ENCODE measurements at regions not wholly inside any gene's neighbourhood (a gene's known extent, or its start where the extent isn't known, plus 50 kb on each side); places are given as distances from the start of the nearest gene placed in this dataset.
"Not testable (repeated sequence)": the region's sequence is repeated elsewhere in the genome, so short reads cannot be mapped to it uniquely, and the experiment has no call there.

DNA sequence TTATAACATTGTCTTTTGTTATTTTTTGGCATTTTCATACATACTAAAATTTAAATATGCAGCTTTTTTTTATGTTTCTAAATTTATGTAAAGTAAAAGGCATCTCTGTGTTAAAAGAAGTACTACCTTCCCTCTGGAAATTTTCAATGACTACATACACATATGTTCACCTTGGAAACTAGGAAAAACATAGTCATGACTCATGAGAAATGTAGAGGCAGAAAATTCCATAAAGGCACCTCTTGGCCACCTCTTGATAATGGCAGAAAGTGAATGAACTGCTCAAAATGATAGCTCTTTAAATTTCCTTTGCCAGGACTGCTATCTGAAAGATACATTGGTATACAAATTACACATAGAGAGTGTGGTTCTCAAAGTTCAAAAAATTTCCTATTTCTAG lies 889.1 kb upstream of the ZEB2 start:
- Histone ChIP-seq H3K27me3 (ENCODE audit: control insufficient read depth in 5 of 5, insufficient read depth in 4 of 5, low read length in 5 of 5) (no peaks in the 10 kb centered on the region), H3K4me1 (ENCODE audit: control insufficient read depth in 5 of 5, insufficient read depth in 5 of 5, low read length in 5 of 5) (peaks cover 0 to 4% (median 0%) of the 10 kb centered on the region in 5 donors), H3K36me3 (ENCODE audit: control insufficient read depth in 5 of 5, insufficient read depth in 5 of 5, low read length in 5 of 5) (no peaks in the 10 kb centered on the region), H3K27ac (ENCODE audit: low read depth, low read length) (no peak overlapping the region), H3K9ac (ENCODE audit: low read length in 5 of 5) (no peak overlapping the region), H3K4me3 (ENCODE audit: low read depth in 1 of 5, low read length in 5 of 5) (no peak overlapping the region), H3K9me3 (ENCODE audit: control insufficient read depth in 5 of 5, low read length in 5 of 5) (no peaks in the 10 kb centered on the region)

DNA sequence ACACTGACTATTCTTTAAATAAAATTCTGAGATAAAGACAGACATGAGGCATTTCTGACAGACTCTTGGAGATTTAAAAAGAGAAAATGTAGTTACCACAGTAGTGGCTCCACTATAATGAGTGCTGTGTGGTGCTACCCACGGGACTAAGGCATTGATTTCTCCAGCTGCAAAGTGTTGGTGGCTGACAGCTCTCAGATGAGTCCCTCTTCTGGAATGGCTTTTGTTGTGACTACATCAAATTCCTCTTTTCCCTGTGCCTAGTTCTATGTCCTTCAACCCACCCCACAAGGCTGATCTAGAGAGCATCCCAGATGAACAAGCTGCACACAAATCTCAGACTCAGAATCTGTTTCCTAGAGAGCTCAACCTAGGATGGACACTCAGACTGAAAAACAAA lies 884.8 kb upstream of the ZEB2 start:
- Histone ChIP-seq H3K36me3 (ENCODE audit: control insufficient read depth in 5 of 5, insufficient read depth in 5 of 5, low read length in 5 of 5) (no peaks in the 10 kb centered on the region), H3K9me3 (ENCODE audit: control insufficient read depth in 5 of 5, low read length in 5 of 5) (no peaks in the 10 kb centered on the region), H3K4me3 (ENCODE audit: low read depth in 1 of 5, low read length in 5 of 5) (no peak overlapping the region), H3K9ac (ENCODE audit: low read length in 5 of 5) (no peak overlapping the region), H3K27me3 (ENCODE audit: control insufficient read depth in 5 of 5, insufficient read depth in 4 of 5, low read length in 5 of 5) (no peaks in the 10 kb centered on the region), H3K4me1 (ENCODE audit: control insufficient read depth in 5 of 5, insufficient read depth in 5 of 5, low read length in 5 of 5) (no peaks in the 10 kb centered on the region), H3K27ac (ENCODE audit: low read depth, low read length) (no peak overlapping the region)

DNA sequence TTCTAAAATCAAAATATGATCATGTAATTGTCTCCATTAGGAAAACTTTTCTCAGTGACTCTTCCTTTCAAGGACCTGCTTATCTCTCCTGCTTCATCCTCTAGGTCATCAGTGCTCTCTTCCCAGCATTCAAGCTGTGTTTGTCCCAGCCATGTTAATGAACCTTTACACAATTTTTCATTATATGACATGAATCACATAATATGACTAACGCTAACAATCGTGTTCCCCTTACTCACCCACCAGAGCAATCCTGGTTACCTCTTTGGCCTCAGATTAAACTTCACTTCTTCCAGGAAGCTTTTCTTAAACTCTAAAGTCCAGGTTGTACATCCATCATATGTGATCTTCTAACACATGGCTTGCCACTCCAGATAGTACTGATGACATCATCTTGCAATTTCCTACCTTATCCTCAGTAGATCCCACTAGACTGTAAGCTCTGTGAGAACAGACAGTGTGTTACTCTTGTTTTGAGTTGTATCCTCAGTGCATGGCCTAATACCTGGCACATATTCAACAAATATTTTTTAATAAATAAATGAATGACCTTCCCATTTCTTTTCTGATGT lies 882.9 kb upstream of the ZEB2 start:
- Histone ChIP-seq H3K27me3 (ENCODE audit: control insufficient read depth in 5 of 5, insufficient read depth in 4 of 5, low read length in 5 of 5) (no peaks in the 10 kb centered on the region), H3K27ac (ENCODE audit: low read depth, low read length) (no peak overlapping the region), H3K4me1 (ENCODE audit: control insufficient read depth in 5 of 5, insufficient read depth in 5 of 5, low read length in 5 of 5) (no peaks in the 10 kb centered on the region), H3K9me3 (ENCODE audit: control insufficient read depth in 5 of 5, low read length in 5 of 5) (no peaks in the 10 kb centered on the region), H3K36me3 (ENCODE audit: control insufficient read depth in 5 of 5, insufficient read depth in 5 of 5, low read length in 5 of 5) (no peaks in the 10 kb centered on the region), H3K4me3 (ENCODE audit: low read depth in 1 of 5, low read length in 5 of 5) (no peak overlapping the region), H3K9ac (ENCODE audit: low read length in 5 of 5) (no peak overlapping the region)

DNA sequence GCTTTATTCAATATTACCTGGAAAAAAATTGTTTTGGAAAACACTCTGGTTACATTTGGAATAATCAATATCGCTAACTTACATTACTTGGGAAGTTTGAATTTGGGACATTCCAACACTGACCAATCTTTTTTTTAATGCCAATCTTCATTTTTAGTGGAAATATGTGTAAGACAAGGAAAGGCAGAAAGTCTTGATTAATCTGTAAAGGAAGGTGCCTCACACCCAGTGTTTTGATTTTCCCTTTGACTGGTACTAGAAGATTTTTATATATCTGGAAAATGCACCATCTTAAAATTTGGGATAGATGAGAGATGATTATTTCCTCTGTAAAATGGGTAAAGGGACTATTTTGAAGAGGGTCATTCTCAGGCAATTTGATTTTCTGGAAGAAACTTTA lies 879.2 kb upstream of the ZEB2 start:
- Histone ChIP-seq H3K9ac (ENCODE audit: low read length in 5 of 5) (no peak overlapping the region), H3K27me3 (ENCODE audit: control insufficient read depth in 5 of 5, insufficient read depth in 4 of 5, low read length in 5 of 5) (no peaks in the 10 kb centered on the region), H3K9me3 (ENCODE audit: control insufficient read depth in 5 of 5, low read length in 5 of 5) (no peaks in the 10 kb centered on the region), H3K4me1 (ENCODE audit: control insufficient read depth in 5 of 5, insufficient read depth in 5 of 5, low read length in 5 of 5) (no peaks in the 10 kb centered on the region), H3K27ac (ENCODE audit: low read depth, low read length) (no peak overlapping the region), H3K36me3 (ENCODE audit: control insufficient read depth in 5 of 5, insufficient read depth in 5 of 5, low read length in 5 of 5) (no peaks in the 10 kb centered on the region), H3K4me3 (ENCODE audit: low read depth in 1 of 5, low read length in 5 of 5) (no peak overlapping the region)

DNA sequence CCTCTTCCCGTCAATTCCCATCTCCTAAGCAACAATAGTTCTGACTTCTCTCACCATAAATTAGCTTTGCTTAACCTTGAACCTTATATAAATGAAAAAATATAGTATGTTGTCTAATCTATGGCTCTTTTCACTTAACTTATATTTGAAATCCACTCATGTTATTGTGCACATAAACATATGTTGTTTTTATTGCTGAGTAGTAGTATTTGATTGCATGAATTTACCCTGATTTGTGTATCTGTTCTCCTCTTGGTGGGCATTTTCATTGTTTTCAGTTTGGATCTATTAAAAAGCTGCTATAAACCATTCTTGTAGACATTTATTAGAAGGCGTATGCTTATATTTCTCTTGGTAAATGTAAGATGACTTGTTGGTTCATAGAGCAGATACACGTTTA lies 874.3 kb upstream of the ZEB2 start:
- no peaks in the 10 kb centered on the region for H3K27me3 ChIP-seq (ENCODE audit: control insufficient read depth in 5 of 5, insufficient read depth in 4 of 5, low read length in 5 of 5)
- no peaks in the 10 kb centered on the region for H3K4me1 ChIP-seq (ENCODE audit: control insufficient read depth in 5 of 5, insufficient read depth in 5 of 5, low read length in 5 of 5)
- H3K27ac ChIP-seq (ENCODE audit: low read depth, low read length): no peak overlapping the region
- no peaks in the 10 kb centered on the region for H3K9me3 ChIP-seq (ENCODE audit: control insufficient read depth in 5 of 5, low read length in 5 of 5)
- no peaks in the 10 kb centered on the region for H3K36me3 ChIP-seq (ENCODE audit: control insufficient read depth in 5 of 5, insufficient read depth in 5 of 5, low read length in 5 of 5)
- no peak overlapping the region for H3K4me3 ChIP-seq (ENCODE audit: low read depth in 1 of 5, low read length in 5 of 5)
- H3K9ac ChIP-seq (ENCODE audit: low read length in 5 of 5): no peak overlapping the region

DNA sequence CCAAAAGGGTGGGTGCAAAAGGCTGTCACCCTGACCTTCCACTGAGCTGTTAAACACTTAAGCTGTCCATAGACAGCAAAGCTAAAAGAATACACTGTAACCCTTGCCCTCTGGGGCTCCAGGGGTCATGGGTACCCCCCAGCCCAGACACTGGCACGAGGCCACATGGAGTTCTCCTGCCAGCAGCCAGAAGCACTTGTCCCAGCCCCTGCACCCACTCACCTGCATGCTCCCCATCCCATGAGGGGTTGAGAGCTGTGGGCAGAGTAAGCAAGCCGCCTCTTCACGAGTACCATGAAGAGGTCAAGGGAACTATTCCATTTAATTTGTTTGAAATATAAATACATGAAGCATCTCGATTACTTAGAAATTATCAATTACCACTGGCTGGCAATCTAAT lies 867.1 kb upstream of the ZEB2 start:
- Histone ChIP-seq H3K27ac (ENCODE audit: low read depth, low read length) (no peak overlapping the region), H3K9ac (ENCODE audit: low read length in 5 of 5) (no peak overlapping the region), H3K27me3 (ENCODE audit: control insufficient read depth in 5 of 5, insufficient read depth in 4 of 5, low read length in 5 of 5) (no peaks in the 10 kb centered on the region), H3K9me3 (ENCODE audit: control insufficient read depth in 5 of 5, low read length in 5 of 5) (no peaks in the 10 kb centered on the region), H3K4me3 (ENCODE audit: low read depth in 1 of 5, low read length in 5 of 5) (no peak overlapping the region), H3K4me1 (ENCODE audit: control insufficient read depth in 5 of 5, insufficient read depth in 5 of 5, low read length in 5 of 5) (no peaks in the 10 kb centered on the region), H3K36me3 (ENCODE audit: control insufficient read depth in 5 of 5, insufficient read depth in 5 of 5, low read length in 5 of 5) (no peaks in the 10 kb centered on the region)

DNA sequence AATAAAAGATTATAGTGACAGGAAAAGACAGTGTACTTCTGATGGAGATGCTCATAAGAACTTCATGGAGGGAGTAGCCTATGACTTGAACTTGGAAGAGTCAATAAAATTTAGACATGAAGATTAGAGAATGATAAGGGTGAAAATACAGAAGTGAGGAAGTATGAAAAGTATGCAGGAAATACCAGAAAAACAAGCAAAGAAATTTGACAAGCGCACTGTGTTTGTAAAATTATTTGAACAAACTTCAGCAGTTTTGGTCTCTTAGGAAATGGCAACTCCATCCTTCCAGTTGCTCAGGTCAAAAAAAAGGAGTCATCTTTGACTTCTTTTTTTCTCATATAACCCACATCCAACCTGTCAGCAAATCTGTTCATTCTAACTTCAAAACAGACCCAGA lies 864.0 kb upstream of the ZEB2 start:
- no peak overlapping the region for H3K9ac ChIP-seq (ENCODE audit: low read length in 5 of 5)
- no peaks in the 10 kb centered on the region for H3K36me3 ChIP-seq (ENCODE audit: control insufficient read depth in 5 of 5, insufficient read depth in 5 of 5, low read length in 5 of 5)
- H3K27me3 ChIP-seq (ENCODE audit: control insufficient read depth in 5 of 5, insufficient read depth in 4 of 5, low read length in 5 of 5): no peaks in the 10 kb centered on the region
- no peak overlapping the region for H3K4me3 ChIP-seq (ENCODE audit: low read depth in 1 of 5, low read length in 5 of 5)
- no peaks in the 10 kb centered on the region for H3K4me1 ChIP-seq (ENCODE audit: control insufficient read depth in 5 of 5, insufficient read depth in 5 of 5, low read length in 5 of 5)
- no peak overlapping the region for H3K27ac ChIP-seq (ENCODE audit: low read depth, low read length)
- no peaks in the 10 kb centered on the region for H3K9me3 ChIP-seq (ENCODE audit: control insufficient read depth in 5 of 5, low read length in 5 of 5)

DNA sequence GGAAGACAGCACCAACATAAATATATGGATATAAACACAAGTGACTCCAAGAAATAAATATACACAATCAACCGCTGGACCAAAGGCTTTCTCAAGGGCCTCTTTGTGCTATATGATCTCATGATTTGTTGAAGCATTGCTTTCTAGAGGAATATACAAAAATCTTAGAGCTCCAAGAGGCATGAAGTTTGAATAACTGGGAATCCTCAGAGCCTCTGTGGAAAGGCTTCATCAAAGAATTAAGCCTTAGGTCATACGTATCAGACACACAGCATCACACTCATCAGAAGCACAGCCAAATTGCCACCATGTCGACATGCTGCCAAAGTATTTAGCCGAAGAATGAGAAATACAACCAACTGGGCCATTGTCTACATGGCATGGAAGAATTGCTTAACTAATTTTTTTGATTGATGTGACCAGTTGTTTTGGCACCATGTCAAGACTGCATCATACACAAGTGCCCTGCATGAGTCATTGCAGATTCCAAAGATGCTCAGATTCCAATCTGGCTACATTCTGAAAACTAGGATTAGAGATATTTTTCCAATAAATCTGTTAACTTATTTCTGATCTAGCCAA lies 860.6 kb upstream of the ZEB2 start:
- no peak overlapping the region for H3K4me3 ChIP-seq (ENCODE audit: low read depth in 1 of 5, low read length in 5 of 5)
- H3K9me3 ChIP-seq (ENCODE audit: control insufficient read depth in 5 of 5, low read length in 5 of 5): no peaks in the 10 kb centered on the region
- H3K27me3 ChIP-seq (ENCODE audit: control insufficient read depth in 5 of 5, insufficient read depth in 4 of 5, low read length in 5 of 5): no peaks in the 10 kb centered on the region
- H3K9ac ChIP-seq (ENCODE audit: low read length in 5 of 5): no peak overlapping the region
- no peaks in the 10 kb centered on the region for H3K36me3 ChIP-seq (ENCODE audit: control insufficient read depth in 5 of 5, insufficient read depth in 5 of 5, low read length in 5 of 5)
- H3K27ac ChIP-seq (ENCODE audit: low read depth, low read length): no peak overlapping the region
- H3K4me1 ChIP-seq (ENCODE audit: control insufficient read depth in 5 of 5, insufficient read depth in 5 of 5, low read length in 5 of 5): no peaks in the 10 kb centered on the region

DNA sequence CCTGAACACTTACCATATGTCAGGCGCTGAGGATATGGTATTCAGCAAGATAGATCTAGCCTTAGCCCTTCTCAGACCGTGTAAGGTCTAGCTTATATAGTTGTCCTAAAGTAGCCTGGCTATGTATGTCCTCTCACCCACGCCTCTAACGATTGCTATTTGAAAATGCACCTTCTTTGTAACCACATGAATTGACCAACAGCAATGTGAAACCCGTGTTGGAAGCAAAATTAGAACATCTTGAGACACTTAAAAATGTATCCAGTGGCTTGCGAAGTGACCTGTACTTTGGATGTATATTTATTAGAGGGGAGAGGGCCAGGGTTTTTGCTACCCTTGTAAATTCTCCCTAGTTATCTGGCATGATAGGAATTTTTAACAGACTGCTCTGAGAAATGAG lies 860.0 kb upstream of the ZEB2 start:
- Histone ChIP-seq H3K4me1 (ENCODE audit: control insufficient read depth in 5 of 5, insufficient read depth in 5 of 5, low read length in 5 of 5) (no peaks in the 10 kb centered on the region), H3K27me3 (ENCODE audit: control insufficient read depth in 5 of 5, insufficient read depth in 4 of 5, low read length in 5 of 5) (no peaks in the 10 kb centered on the region), H3K4me3 (ENCODE audit: low read depth in 1 of 5, low read length in 5 of 5) (no peak overlapping the region), H3K27ac (ENCODE audit: low read depth, low read length) (no peak overlapping the region), H3K9me3 (ENCODE audit: control insufficient read depth in 5 of 5, low read length in 5 of 5) (no peaks in the 10 kb centered on the region), H3K36me3 (ENCODE audit: control insufficient read depth in 5 of 5, insufficient read depth in 5 of 5, low read length in 5 of 5) (no peaks in the 10 kb centered on the region), H3K9ac (ENCODE audit: low read length in 5 of 5) (no peak overlapping the region)

DNA sequence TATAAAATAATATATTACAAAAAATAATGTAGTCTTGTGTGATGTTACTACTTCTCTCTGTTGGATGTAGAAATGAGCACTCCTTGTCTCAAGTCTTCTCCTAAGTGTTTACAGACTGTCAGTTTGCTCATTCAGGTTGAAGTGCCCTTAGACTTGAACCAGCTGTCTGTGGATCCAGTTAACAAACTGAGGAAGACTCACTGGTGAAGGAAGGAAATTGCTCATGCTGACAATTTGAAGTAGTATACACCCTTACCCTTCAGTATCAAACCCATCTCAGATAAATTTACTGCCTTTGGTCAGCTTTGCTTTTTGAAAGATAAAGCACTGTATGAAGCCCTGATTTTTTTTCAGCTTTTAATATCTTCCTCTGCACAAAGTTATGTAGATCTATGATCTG lies 854.2 kb upstream of the ZEB2 start:
- no peaks in the 10 kb centered on the region for H3K27me3 ChIP-seq (ENCODE audit: control insufficient read depth in 5 of 5, insufficient read depth in 4 of 5, low read length in 5 of 5)
- H3K9ac ChIP-seq (ENCODE audit: low read length in 5 of 5): no peak overlapping the region
- H3K36me3 ChIP-seq (ENCODE audit: control insufficient read depth in 5 of 5, insufficient read depth in 5 of 5, low read length in 5 of 5): no peaks in the 10 kb centered on the region
- H3K4me3 ChIP-seq (ENCODE audit: low read depth in 1 of 5, low read length in 5 of 5): no peak overlapping the region
- no peaks in the 10 kb centered on the region for H3K4me1 ChIP-seq (ENCODE audit: control insufficient read depth in 5 of 5, insufficient read depth in 5 of 5, low read length in 5 of 5)
- H3K9me3 ChIP-seq (ENCODE audit: control insufficient read depth in 5 of 5, low read length in 5 of 5): no peaks in the 10 kb centered on the region
- H3K27ac ChIP-seq (ENCODE audit: low read depth, low read length): no peak overlapping the region

DNA sequence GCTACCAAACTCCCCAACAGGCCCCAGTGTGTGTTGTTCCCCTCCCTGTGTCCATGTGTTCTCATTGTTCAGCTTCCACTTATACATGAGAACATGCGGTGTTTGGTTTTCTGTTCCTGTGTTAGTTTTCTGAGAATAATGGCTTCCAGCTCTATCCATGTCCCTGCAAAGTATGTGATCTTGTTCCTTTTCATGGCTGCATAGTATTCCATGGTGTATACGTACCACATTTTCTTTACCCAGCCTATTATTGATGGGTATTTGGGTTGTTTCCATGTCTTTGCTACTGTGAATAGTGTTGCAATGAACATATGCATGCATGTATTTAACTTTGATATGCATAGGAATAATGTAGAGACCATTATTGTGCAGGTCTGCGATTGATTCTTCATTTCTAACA lies 847.4 kb upstream of the ZEB2 start:
- not testable (repeated sequence) for H3K9ac ChIP-seq (ENCODE audit: low read length in 5 of 5); H3K4me1 ChIP-seq (ENCODE audit: control insufficient read depth in 5 of 5, insufficient read depth in 5 of 5, low read length in 5 of 5); H3K27me3 ChIP-seq (ENCODE audit: control insufficient read depth in 5 of 5, insufficient read depth in 4 of 5, low read length in 5 of 5); H3K27ac ChIP-seq (ENCODE audit: low read depth, low read length); H3K4me3 ChIP-seq (ENCODE audit: low read depth in 1 of 5, low read length in 5 of 5); H3K36me3 ChIP-seq (ENCODE audit: control insufficient read depth in 5 of 5, insufficient read depth in 5 of 5, low read length in 5 of 5); H3K9me3 ChIP-seq (ENCODE audit: control insufficient read depth in 5 of 5, low read length in 5 of 5)
